Endothelial cell of umbilical vein (primary cell): ENCODE measurements at regions not wholly inside any gene's neighbourhood (a gene's known extent, or its start where the extent isn't known, plus 50 kb on each side); places are given as distances from the start of the nearest gene placed in this dataset.

Experiments used
- BruUV-seq: library from RNA; stranded (reverse); fragments of 400-500 nt; replicated peaks from 2 replicates; lab custom pipeline; 2021; lab: Mats Ljungman, UMichigan
- CTCF ChIA-PET: fragments of 300-600, 350-600 bp; sonication (Branson Sonifier 250); formaldehyde crosslinking; loops from one replicate; lab custom pipeline; 2021; ENCODE audit warnings: antibody characterized with exemption, inconsistent platforms; lab: Charles Lee
- POLR2A ChIA-PET: fragments of 300-600, 350-600 bp; sonication (Branson Sonifier 250); formaldehyde crosslinking; loops from one replicate; lab custom pipeline; 2021; ENCODE audit warnings: antibody characterized with exemption, inconsistent platforms; lab: Charles Lee
- DNase-seq: peaks from one replicate; pipeline ENCODE4 v3.0.0-alpha.2; 2011; ENCODE audit warnings: low read depth, low spot score
- FAIRE-seq: peaks from 2 replicates; lab custom pipeline; 2011; peaks lifted over from hg19 to GRCh38; lab: Jason Lieb, UNC
- H2AFZ ChIP-seq: 2 replicates; pipeline ENCODE4 v1.6.0; 2012; ENCODE audit warnings: low read depth, low read length, control low read depth, inconsistent platforms
- H3K27ac ChIP-seq: 2 replicates; pipeline ENCODE4 v1.5.1; 2011; ENCODE audit warnings: low read depth, mild to moderate bottlenecking, control low read depth, low read length, moderate library complexity; ENCODE audit not compliant: insufficient read depth
- H3K27me3 ChIP-seq, 2 experiments: 2 replicates each; pipeline versions ENCODE4 v1.6.0 to v1.6.1; 2011; ENCODE audit warnings: low read length in 2 of 2, mixed read lengths in 1 of 2; ENCODE audit not compliant: control insufficient read depth in 2 of 2, insufficient read depth in 2 of 2
- H3K36me3 ChIP-seq, 2 experiments: 2 replicates in 1 of 2; 3 replicates in 1 of 2; pipeline ENCODE4 v1.5.1; 2011; ENCODE audit warnings: low read length in 2 of 2, mild to moderate bottlenecking in 1 of 2, moderate library complexity in 1 of 2; ENCODE audit not compliant: control insufficient read depth in 2 of 2, insufficient read depth in 2 of 2; ENCODE audit errors: extremely low read depth in 1 of 2
- H3K4me1 ChIP-seq: 3 replicates; pipeline ENCODE4 v1.5.1; 2011; ENCODE audit warnings: mild to moderate bottlenecking, low read length; ENCODE audit not compliant: control insufficient read depth, insufficient read depth; ENCODE audit errors: extremely low read depth
- H3K4me2 ChIP-seq: 2 replicates; pipeline ENCODE4 v1.6.1; 2011; ENCODE audit warnings: low read length, control low read depth, mixed read lengths; ENCODE audit not compliant: insufficient read depth
- H3K4me3 ChIP-seq, 3 experiments: fragments of 200-600 bp in 1 of 3; sonication (generic), shearing (Covaris generic) in 1 of 3; replicated peaks in 1 of 3; 2 replicates each; pipeline ENCODE4 v1.5.1; 2011 to 2016; ENCODE audit warnings: control low read depth in 3 of 3, low read length in 3 of 3, mild to moderate bottlenecking in 2 of 3, inconsistent platforms in 1 of 3, low read depth in 1 of 3, moderate library complexity in 1 of 3; ENCODE audit not compliant: insufficient read depth in 1 of 3
- H3K79me2 ChIP-seq: 2 replicates; pipeline ENCODE4 v1.6.0; 2012; ENCODE audit warnings: low read length, inconsistent platforms; ENCODE audit not compliant: control insufficient read depth, insufficient read depth
- H3K9ac ChIP-seq: replicated peaks from 2 replicates; pipeline ENCODE3; 2011; ENCODE audit warnings: low read length, control low read depth; ENCODE audit not compliant: insufficient read depth; ENCODE audit errors: extremely low read depth
- H3K9me1 ChIP-seq: replicated peaks from 3 replicates; pipeline ENCODE4 v1.6.0; 2011; ENCODE audit warnings: mild to moderate bottlenecking, low read length; ENCODE audit not compliant: control insufficient read depth, insufficient read depth; ENCODE audit errors: extremely low read depth
- H3K9me3 ChIP-seq: replicated peaks from 2 replicates; pipeline ENCODE4 v1.5.1; 2012; ENCODE audit warnings: low read length, inconsistent platforms; ENCODE audit not compliant: control insufficient read depth, insufficient read depth
- H4K20me1 ChIP-seq: replicated peaks from 2 replicates; pipeline ENCODE3; 2011; ENCODE audit warnings: mild to moderate bottlenecking, low read length; ENCODE audit not compliant: control insufficient read depth, insufficient read depth; ENCODE audit errors: extremely low read depth
- CTCF ChIP-seq, 2 donors: IDR thresholded peaks; 1 replicate in 1 of 2; 2 replicates in 1 of 2; pipeline ENCODE4 v1.5.1; 2011; ENCODE audit warnings: low read length in 2 of 2, mild to moderate bottlenecking in 2 of 2, moderate library complexity in 2 of 2, control low read depth in 1 of 2, inconsistent platforms in 1 of 2, low read depth in 1 of 2; ENCODE audit not compliant: insufficient read depth in 1 of 2; ENCODE audit errors: extremely low read depth in 1 of 2
- EZH2 ChIP-seq: IDR thresholded peaks from 2 replicates; pipeline ENCODE4 v1.6.1; 2012; ENCODE audit warnings: borderline replicate concordance, low read depth, mild to moderate bottlenecking, moderate library complexity, low read length, inconsistent platforms; ENCODE audit not compliant: severe bottlenecking
- FOS ChIP-seq: IDR thresholded peaks from 2 replicates; pipeline ENCODE4 v1.6.1; 2011; ENCODE audit warnings: mild to moderate bottlenecking, low read length, moderate library complexity, borderline replicate concordance; ENCODE audit not compliant: insufficient read depth
- GATA2 ChIP-seq: IDR thresholded peaks from 2 replicates; pipeline ENCODE4 v1.7.0; 2011; ENCODE audit warnings: low read depth, mild to moderate bottlenecking, moderate library complexity, mixed read lengths, low read length; ENCODE audit not compliant: insufficient read length, insufficient read depth
- JUN ChIP-seq: IDR thresholded peaks from 2 replicates; pipeline ENCODE4 v1.6.1; 2011; ENCODE audit warnings: borderline replicate concordance, low read depth; ENCODE audit not compliant: insufficient read length, insufficient read depth
- MAX ChIP-seq: IDR thresholded peaks from 2 replicates; pipeline ENCODE4 v1.6.1; 2011; ENCODE audit not compliant: insufficient read depth, insufficient read length
- MYC ChIP-seq: IDR thresholded peaks from one replicate; pipeline ENCODE4 v1.6.1; 2011; ENCODE audit warnings: mild to moderate bottlenecking, low read depth, low read length
- POLR2A ChIP-seq: IDR thresholded peaks from 2 replicates; pipeline ENCODE4 v1.6.1; 2012; ENCODE audit warnings: low read depth, mild to moderate bottlenecking, control low read depth, low read length
- POLR2AphosphoS5 ChIP-seq: IDR thresholded peaks from 2 replicates; pipeline ENCODE4 v1.6.1; 2012; ENCODE audit warnings: low read depth, mild to moderate bottlenecking, control low read depth, low read length, moderate library complexity; ENCODE audit not compliant: insufficient read depth
- dilution Hi-C: fragments of 300-500 bp; cut with MboI; formaldehyde crosslinking; loops from one replicate; pipeline ENCODE4 v1.15.0; 2019; ENCODE audit warnings: low sequenced_read_pairs; ENCODE audit not compliant: extremely low pct_ligation_motif_present
- intact Hi-C: fragments of 100-400 bp; cut with micrococcal nuclease; formaldehyde crosslinking; loops from one replicate; pipeline ENCODE4 v1.10.0; 2022

- H3K36me3 ChIP-seq, result no peaks in the 10 kb centered on the region
- H3K9me3 ChIP-seq, result no peaks in the 10 kb centered on the region
- no peaks in the 10 kb centered on the region for H3K9me1 ChIP-seq
- ChIA-PET CTCF (interaction anchor here (1.1 to 1.5 kb wide), 3 partner anchors 10 to 12 kb away, joined by 4 to 5 read pairs (median 5); no protein-coding TSS in a partner anchor), POLR2A (no interaction called here)
- dilution Hi-C loops (no loop called here), intact Hi-C loops (no loop called here)
- no peak for TF ChIP-seq EZH2
- TF ChIP-seq JUN, result no peak
- TF ChIP-seq GATA2, result no peak
- no peak for TF ChIP-seq POLR2AphosphoS5
- TF ChIP-seq MYC, result no peak
- TF ChIP-seq FOS, result no peak
- no peak for TF ChIP-seq POLR2A
- no peak for TF ChIP-seq MAX
- no peak for TF ChIP-seq CTCF (IDR thresholded peaks at IDR 0.05; ENCODE audit: extremely low read depth in 1 of 2, insufficient read depth in 1 of 2, low read depth in 1 of 2, low read length in 2 of 2)
- no peaks in the 10 kb centered on the region for H4K20me1 ChIP-seq
- H2AFZ ChIP-seq, result no peak overlapping the region
- no TSS peak for BruUV-seq
- H3K79me2 ChIP-seq, result no peaks in the 10 kb centered on the region
- H3K9ac ChIP-seq, result no peak overlapping the region
- H3K4me2 ChIP-seq, result no peak overlapping the region
- peaks cover 8% of the 10 kb centered on the region for H3K4me1 ChIP-seq
- no peaks in the 10 kb centered on the region for H3K27me3 ChIP-seq
- no peak overlapping the region for H3K4me3 ChIP-seq
- no peak for FAIRE-seq
- no peak for DNase-seq
- H3K27ac ChIP-seq, result no peak overlapping the region
These were observed 86.1 kb upstream of the ADGRL2 start for GRCh38 chr1:81714636-81715035.
